ENCODE measurements at regions not wholly inside any gene's neighbourhood (a gene's known extent, or its start where the extent isn't known, plus 50 kb on each side); places are given as distances from the start of the nearest gene placed in this dataset.
"Not testable (repeated sequence)": the region's sequence is repeated elsewhere in the genome, so short reads cannot be mapped to it uniquely, and the experiment has no call there.

DNA sequence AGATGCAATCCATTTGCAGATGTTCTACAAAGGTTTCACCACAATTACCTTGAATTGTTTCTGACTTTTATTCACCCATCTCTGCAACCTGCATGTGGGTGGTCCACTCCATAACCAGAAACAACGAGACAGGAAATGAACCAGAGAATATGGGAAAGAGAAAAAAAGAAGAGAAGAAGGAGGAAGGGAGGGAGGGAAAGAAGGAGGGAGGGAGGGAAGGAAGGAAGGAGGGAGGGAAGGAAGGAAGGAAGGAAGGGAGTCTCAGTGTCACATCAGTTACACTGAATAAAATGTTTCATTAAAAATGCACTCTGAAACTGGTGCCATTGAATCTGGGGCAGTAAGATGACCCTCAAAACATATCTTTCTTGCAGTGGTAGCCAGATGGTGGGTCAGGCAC is 301.3 kb upstream of the MGMT start:
- no peak for DNase-seq (ENCODE audit: low read depth)

DNA sequence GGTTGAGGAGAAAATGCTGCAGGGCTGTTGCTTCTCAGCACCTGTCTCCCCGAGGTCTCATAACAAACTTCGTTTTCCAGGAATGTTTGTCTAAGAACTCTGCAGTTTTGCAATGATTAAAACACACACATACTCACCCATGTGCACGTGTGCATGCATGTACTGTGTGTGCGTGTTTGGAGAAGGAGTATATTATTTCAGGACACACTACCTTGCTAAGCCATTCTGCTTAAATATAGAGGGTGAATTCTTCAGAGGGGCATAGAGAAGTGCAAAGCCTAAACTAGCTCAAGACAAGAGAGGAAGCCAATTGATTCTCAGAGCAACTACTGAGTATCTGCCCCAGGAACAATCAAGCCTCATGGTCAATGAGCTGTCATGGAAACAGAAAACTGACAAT is 298.4 kb upstream of the MGMT start:
- no peak for DNase-seq (ENCODE audit: low read depth)

DNA sequence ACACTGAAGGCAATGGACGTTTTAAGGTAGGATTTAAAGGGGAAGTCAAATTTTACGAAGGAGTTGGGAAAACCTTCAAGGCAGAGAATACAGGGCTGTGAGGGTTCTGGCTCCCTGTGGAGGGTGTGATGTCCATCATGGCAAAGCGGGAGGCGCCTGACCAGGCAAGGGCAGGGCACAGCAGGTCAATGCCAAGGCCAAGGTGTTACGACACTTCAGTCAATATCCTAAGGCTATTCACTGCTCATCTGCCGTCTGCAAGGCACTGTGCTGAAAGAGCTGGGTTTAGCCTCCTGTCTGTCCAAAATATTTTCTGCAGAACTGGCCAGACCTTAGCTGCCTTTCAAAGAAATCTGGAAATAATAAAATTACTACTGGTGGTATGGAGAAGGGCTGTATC is 297.9 kb upstream of the MGMT start:
- no peak for DNase-seq (ENCODE audit: low read depth)

DNA sequence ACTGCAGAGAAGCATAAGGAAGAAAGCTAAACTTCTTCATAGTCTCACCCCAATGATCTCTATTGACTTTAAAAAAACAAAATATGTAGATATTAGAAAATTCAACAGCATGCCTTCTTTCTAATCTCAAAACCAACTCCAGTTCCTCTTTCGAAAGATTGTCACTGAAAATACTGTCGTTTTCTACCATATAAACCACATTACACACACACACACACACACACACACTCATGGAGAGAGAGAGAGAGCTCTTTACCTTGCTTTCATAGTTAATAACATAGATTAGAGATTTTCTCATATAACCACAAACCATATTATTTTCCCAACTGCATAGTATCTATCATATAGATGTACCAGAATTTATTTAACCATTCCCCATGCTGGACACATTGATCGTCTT is 296.2 kb upstream of the MGMT start:
- DNase-seq (ENCODE audit: low read depth): no peak

DNA sequence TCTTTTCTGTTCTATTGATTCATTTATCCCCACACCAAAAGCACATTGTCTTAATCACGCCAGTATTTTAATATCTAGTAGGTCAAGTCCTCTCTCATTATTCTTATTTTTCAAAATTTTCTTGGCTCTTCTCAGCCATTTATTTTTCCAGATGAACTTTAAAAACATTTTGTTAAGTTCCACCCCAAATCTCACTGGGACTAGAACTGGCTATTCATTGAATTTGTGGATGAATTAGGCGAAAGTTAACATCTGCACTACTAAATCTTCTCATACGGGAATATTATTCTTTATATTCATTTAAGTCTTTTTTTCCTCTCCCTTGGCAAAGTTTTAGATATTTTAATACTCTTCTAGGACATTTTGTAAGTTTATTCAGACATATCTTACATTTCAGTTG is 295.2 kb upstream of the MGMT start:
- DNase-seq (ENCODE audit: low read depth): no peak

DNA sequence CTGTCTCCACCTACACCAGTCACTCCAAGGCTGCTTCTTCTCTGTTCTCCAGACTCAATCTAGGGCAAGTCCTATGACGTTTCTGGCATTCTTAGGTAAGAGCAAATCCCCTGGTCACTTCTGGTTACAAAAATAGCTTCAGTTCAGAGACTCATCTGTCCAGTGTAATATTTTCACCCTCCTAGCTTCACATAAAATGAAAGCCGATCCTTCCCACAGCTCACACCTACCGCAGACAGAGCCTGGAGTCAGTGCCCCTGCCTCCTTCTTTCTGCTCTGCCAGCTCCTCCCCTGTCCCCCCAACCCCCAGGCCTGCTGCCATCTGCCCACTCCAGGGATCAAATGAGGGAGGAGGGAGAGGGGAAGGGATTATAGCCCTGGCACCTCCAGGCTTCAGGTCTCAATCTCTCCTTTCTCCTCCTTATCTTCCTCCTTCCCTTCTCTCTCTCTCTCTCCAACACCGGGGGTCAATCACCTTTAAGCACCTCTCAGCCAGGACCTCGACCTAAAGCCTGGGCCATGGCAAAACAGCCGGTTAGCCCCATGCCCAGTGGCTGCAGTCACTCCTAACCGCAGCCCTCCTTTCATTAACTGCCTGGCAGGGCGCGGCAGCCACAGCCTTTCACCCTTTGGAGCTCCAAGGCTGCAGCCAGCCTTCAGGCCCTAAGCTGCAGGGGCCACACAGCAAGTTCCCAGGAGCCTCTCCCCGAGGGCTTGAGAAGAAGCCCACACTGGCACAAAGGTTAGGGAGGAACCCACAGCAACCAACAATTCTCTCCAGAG is 292.6 kb upstream of the MGMT start:
- no peak for DNase-seq (ENCODE audit: low read depth)

DNA sequence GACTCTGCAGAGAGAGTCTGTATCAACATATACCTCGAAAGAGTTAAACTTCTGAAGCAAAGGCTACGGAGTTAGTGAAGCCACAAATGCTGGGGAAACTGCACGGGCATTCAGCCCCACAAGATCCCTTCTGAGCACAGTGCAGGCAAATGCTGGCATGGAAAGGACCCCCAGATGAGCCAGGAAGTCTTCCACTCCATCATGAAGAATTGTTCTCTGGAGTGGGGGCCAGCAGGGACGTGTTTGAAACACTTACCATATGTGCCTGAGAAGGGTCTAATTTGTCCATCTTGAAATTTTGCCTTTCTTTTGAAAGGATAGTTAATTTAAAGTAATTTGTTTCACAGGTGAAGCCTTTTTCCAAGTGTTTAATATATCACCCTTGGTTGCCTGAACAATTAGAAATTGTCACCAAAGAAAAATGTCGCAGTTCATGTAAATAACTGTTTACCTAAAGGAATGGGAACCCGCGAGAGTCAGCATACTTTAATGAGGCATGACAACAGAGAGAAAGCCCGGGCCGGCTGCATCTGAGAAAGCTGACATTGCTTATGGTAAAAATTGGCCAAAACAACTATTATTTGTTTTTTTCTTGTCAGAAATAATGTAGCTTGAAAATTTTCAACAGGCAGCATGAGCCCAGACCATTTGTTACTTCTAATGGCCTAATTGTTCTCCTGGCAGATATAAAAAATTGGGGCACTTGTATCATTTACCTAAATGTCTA is 287.6 kb upstream of the MGMT start:
- DNase-seq (ENCODE audit: low read depth): no peak

DNA sequence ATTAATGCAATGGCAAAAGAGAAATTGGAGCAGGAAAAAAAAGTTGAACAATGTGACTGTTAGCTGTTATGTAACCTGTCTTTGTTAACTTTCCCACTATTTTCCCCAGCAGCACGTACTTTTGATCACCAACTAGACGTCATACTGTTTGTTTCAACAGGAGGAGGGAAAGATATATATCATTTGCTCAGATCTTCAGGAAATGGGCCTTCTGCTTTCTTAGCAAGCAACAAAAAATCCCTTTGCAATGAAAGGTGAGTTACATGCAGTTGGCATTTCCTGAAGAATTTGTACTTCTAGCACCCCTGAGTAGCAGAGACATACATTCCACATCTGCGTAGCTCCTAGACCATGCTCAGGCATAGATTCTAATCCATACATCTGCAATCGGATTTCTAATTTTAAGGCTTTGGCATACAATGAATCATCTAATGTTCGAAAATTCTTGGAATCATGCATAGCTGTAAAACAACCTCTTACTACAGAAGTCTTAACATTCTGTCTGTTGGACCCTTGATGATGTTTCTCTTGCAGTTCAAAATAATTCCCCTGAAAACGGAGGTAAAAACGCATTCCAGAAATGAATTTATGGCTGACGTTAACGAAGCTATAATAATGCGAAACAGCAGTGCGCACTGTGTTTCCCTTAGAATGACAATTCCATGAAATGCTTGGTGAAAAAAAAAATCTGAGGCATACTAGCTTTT is 286.9 kb upstream of the MGMT start:
- DNase-seq (ENCODE audit: low read depth): no peak

DNA sequence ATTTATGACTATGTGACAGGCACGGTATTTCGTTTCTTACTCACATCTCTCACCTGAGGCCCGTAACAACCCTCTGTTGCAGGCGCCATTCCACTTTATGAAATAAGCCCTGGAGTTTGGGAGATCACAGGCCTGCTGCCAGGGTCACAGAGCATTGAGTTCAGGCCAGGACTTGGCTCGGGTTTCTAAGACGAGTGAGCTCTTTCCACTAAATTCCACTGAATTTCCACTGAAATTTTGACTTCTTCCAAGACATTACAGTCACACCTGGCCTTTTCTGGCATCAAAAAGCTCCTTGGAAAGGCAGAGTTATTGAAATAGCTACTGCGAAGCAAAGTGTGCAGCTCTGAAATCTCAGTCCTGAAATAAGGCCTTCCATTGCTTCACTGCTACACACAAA is 282.8 kb upstream of the MGMT start:
- DNase-seq (ENCODE audit: low read depth): no peak

DNA sequence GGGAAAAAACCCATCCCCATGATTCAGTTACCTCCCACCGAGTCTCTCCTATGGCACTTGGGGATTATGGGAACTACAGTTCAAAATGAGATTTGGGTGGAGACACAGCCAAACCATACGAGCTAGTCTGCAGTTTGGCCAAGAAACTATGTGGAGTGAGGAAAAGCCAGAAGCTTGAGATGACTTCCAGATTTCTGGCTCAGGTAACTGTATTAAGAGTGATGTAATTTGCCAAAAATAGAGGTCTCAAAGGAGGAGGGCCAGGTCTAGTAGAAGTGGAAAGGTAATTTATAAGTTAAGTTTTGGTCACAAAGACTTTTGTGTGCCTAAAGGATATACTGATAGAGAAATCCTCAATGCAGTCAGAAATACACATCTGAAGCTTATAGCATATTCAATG is 279.7 kb upstream of the MGMT start:
- no peak for DNase-seq (ENCODE audit: low read depth)

DNA sequence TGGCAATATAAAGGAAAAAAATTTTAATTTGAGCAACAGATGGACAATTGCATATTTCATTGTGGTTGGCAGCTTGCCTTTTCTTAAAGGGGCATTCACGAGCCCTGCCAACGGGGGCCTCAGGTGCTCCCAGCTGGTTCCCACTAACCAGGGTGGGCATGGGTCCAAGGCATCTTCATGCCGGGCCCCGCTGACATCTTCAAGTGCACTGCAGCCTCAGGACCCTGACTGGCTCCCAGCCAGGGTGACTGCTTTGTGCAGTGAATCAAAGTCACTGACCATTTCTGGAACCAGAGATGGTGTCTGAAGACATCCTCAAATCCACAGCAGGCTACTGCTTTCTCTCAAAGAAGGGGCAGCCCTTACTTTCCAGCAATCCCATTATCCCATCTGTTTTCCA is 275.2 kb upstream of the MGMT start:
- no peak for DNase-seq (ENCODE audit: low read depth)

DNA sequence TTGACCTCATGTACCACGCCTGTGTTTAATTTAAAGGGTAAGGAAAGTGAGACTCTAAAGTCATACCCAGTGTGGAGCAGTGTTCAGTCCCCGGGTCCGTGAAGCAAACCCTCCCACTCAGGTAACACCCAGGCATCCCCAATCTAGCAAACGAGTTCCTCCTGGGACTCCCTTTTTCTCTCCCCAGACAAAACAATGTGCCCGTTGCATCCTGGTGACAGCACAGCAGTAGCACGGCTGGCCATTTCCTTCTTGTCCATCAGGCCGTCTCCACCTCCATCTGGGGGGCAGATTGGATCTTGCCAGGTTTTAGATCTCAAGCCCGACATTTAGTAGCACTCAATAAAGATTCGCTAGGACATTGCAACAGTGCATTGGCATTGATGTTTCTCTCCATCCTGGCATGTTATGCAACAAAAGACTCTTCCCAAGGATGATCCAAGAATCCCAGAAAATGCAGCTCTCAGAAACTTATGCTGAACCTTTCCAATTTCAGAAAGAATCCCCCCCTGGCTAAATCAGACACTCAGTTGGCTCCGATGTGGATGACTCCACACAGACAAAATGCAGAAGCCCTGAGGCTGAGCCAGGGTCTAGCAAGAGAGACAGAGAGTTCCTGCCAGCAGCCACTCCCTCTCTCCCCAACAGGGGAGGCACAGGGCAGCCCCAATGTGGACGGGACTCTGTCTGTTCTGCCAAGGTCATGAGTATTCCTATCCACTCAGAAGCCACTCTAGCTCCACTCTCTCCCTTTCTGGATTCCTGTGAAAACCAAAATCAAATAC is 274.5 kb upstream of the MGMT start:
- no peak for DNase-seq (ENCODE audit: low read depth)

DNA sequence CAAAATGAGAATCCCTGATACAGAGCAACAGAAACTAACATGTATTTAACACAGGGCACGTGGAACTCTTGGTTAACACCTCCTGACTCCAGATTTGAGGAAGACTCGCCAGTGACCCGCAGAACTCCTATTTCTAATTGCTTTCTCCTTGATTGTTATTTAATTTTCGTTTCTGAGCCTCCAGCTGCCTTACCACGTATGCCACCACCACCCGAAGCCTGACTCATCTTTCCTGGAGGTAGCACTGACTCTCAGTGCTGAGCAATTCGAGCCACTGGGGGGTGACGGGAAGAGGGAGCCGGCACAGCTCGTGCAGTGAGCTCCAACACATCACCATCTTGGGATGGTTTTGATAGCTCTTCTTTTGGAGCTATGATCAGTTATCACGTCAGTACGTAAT is 273.9 kb upstream of the MGMT start:
- no peak for DNase-seq (ENCODE audit: low read depth)

DNA sequence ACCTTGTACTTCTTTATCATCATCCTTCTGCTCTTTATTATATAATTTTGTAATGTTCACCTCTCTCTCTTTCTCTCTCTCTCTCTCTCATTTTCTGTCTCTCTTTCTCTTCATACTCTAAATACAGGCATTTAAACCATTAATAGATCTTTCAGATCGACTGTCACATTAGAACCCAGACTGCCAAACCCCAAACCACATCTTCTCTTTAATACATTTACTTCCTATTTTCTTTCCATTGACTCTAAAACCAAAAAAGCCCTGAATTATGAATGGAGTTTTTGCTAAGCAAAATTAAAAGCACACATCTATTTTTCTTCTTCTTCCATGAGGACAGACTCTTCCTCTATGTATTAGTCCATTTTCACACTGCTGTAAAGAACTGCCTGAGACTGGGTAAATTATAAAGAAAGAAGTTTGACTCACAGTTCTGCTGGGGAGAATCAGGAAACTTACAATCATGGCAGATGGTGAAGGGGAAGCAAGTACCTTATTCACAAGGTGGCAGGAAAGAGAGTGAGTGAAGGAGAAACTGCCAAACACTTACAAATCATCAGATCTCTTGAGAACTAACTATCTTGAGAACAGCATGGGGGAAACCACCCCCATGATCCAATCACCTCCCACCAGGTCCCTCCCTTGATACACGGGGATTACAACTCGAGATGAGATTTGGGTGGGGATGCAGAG is 272.7 kb upstream of the MGMT start:
- DNase-seq (ENCODE audit: low read depth): no peak

DNA sequence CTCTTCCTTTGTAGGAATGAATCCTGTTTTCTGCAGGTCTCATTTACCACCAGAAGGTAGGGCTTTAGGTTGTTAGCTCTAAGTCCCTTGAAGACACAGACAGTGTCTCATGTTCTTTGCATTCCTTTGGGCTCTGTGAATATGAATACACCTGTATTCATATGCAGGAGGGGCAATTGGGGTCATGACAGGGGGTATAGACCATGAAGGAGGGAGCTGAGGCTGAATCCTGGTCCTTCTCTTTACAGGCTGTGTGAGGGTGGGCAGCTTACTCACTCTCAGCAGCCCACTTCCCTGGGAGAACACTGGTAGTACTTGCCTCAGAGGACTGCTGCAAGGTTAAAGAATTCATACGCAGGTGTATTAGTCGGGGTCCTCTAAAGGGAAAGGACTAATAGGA is 267.2 kb upstream of the MGMT start:
- no peak for DNase-seq (ENCODE audit: low read depth)

DNA sequence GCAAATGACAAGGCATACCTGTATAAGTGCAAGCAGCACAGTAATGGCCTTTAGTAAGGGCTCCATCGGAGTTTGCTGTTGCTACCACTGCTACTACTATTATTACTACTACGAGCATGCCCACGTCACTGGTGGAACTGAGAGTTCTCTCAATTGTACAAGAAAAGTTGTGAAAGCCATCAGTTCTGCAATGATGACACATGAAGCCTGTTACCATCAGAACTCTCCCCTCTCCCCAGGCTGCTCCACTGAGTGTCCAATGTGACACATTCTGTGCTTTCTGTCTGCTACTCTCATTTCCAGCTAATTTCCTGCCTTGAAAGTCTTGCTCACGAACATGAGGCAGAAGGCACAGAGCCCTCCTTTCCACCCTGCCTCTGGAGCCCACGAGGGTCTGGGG is 263.2 kb upstream of the MGMT start:
- DNase-seq (ENCODE audit: low read depth): no peak

DNA sequence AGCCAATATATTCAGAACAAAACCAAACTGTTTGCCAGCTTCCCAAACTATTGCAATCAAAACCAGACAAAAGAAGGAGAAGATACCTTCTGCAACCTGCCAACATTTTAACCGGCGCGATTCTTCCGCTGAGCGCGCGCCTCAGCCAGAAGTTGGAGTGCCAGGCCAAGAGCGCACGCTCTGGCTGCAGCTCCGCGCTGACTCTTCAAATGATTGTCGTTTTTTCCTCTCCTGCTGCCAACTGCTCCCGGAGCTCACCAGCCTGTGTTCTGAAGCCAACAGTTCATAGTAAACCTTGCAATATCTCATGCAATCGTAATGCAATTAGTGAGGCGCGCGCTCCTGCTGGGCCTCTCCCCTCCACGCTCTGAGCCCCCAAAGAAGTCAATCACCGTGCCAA is 259.7 kb upstream of the MGMT start:
- DNase-seq (ENCODE audit: low read depth): no peak

DNA sequence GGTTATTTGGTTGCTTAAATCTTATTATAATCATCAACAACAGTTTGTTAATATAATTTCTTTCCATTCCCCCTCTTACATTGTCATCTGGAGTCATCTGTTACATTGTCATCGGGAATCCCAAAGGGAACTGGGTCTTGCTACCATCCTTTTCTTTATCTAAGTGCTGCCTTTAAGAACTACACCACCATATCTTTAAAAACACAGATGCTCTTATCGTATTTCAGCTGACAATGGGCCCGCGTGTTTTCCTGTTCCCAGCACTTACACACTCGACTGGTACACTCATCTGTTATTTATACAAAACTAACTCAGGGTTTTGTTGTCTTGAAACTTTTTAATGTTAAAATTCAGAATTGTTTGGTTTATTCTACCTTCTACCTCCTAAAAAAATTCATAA is 256.2 kb upstream of the MGMT start:
- no peak for DNase-seq (ENCODE audit: low read depth)

DNA sequence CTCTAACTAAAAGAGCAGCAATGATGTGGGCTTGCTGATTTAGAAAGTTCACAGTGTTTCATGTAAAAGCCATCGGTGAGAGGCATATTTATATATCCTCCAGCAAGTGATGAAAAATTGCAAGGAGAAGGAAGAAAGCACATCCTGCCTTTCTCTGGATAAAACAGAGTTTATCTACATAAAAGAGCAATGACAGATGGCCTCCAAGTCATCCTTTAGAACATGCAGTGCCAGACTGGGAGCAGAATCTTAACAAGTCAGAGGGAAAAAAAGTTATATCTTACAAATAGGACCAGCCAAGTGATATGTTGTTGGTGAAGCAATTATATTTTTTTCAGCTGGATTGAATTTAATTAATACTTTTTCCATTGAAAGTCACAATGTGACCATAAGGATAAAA is 253.8 kb upstream of the MGMT start:
- DNase-seq (ENCODE audit: low read depth): no peak

DNA sequence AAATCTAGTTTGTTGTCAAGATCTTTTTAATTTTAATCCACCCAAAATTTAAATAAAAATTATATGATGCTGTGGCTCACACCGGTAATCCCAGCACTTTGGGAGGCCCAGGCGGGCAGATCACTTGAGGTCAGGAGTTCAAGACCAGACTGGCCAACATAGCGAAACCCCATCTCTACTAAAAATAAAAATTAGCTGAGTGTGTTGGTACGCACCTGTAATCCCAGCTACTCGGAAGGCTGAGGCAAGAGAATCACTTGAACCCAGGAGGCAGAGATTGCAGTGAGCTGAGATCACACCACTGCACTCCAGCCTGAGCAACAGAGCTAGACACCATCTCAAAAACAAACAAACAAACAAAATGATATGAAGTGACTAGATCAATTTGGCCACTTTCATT is 253.0 kb upstream of the MGMT start:
- not testable (repeated sequence) for DNase-seq (ENCODE audit: low read depth)

DNA sequence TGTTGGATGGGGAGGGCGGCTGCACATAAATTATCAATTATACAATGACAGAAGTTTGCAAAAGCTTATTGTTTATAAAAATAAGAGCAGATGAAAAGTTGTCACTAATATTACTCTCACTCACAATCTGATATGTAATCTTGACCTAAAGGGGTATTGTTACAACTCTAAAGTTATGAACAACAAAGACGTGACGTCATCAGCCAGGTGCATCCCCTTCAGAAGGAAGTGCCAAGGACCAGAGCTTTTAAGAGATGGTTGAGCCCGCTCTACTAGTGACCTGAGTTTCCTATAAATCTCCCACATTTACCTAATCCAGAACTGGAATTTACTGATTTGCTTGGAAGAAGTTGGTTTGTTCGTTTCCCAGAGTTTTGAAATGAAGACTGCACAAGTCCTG is 247.7 kb upstream of the MGMT start:
- DNase-seq (ENCODE audit: low read depth): no peak

DNA sequence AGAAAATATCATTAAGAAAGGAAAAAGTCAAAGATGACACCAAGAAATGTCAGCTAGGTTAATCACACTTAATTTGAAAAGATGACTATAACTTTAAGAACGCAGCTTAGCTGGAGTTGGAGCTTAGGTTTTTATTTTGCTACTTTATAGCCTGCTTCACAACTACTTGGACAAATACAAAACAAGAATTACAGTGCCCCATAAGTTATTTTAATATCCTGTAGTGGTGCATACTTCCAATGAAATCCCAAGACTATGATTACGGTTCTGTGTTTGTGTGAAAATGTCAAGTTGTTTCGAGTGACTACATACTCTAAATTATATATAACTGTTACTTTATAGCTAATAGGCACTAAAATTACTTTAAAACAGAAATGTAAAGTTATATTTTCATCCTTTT is 244.6 kb upstream of the MGMT start:
- no peak for DNase-seq (ENCODE audit: low read depth)

Data from HS-5 (cell line).